ENCODE measurements at regions not wholly inside any gene's neighbourhood (a gene's known extent, or its start where the extent isn't known, plus 50 kb on each side); places are given as distances from the start of the nearest gene placed in this dataset.

GRCh38 chr2:45173513-45173912 lies 164.3 kb upstream of the SIX2 start:
- no peak for TF ChIP-seq POLR2AphosphoS5 (IDR thresholded peaks at IDR 0.05)
- TF ChIP-seq EP300 (conservative IDR thresholded peaks at IDR 0.05; ENCODE audit: poor library complexity, severe bottlenecking), result no peak
- TF ChIP-seq MXI1 (conservative IDR thresholded peaks at IDR 0.05; ENCODE audit: poor library complexity, severe bottlenecking), result no peak
- no peak for TF ChIP-seq CTCF (IDR thresholded peaks at IDR 0.05; ENCODE audit: poor library complexity, severe bottlenecking)
- no peak for TF ChIP-seq EZH2 (IDR thresholded peaks at IDR 0.05; ENCODE audit: borderline replicate concordance, insufficient read depth, low read length, poor library complexity, severe bottlenecking)
- TF ChIP-seq REST (IDR thresholded peaks at IDR 0.05; ENCODE audit: borderline replicate concordance), result no peak
- no peak for TF ChIP-seq RAD21 (conservative IDR thresholded peaks at IDR 0.05)
- no peak for TF ChIP-seq TAF1 (IDR thresholded peaks at IDR 0.05; ENCODE audit: low read depth)
- TF ChIP-seq SMC3 (conservative IDR thresholded peaks at IDR 0.05; ENCODE audit: poor library complexity), result no peak
